Erythroblast (primary cell): ENCODE measurements at regions not wholly inside any gene's neighbourhood (a gene's known extent, or its start where the extent isn't known, plus 50 kb on each side); places are given as distances from the start of the nearest gene placed in this dataset.

Experiments used
- GATA1 ChIP-seq: IDR thresholded peaks from 2 replicates; pipeline ENCODE4 v1.6.1; 2011; ENCODE audit warnings: low read depth, mild to moderate bottlenecking, control low read depth, low read length, moderate library complexity
- POLR2A ChIP-seq: IDR thresholded peaks from 2 replicates; pipeline ENCODE4 v1.6.1; 2011; ENCODE audit warnings: mild to moderate bottlenecking, low read length

GRCh38 chr18:73621091-73621490, 526.5 kb downstream of the FBXO15 start:
- TF ChIP-seq POLR2A (no peak), GATA1 (no peak)
